ENCODE measurements at regions not wholly inside any gene's neighbourhood (a gene's known extent, or its start where the extent isn't known, plus 50 kb on each side); places are given as distances from the start of the nearest gene placed in this dataset.

DNA sequence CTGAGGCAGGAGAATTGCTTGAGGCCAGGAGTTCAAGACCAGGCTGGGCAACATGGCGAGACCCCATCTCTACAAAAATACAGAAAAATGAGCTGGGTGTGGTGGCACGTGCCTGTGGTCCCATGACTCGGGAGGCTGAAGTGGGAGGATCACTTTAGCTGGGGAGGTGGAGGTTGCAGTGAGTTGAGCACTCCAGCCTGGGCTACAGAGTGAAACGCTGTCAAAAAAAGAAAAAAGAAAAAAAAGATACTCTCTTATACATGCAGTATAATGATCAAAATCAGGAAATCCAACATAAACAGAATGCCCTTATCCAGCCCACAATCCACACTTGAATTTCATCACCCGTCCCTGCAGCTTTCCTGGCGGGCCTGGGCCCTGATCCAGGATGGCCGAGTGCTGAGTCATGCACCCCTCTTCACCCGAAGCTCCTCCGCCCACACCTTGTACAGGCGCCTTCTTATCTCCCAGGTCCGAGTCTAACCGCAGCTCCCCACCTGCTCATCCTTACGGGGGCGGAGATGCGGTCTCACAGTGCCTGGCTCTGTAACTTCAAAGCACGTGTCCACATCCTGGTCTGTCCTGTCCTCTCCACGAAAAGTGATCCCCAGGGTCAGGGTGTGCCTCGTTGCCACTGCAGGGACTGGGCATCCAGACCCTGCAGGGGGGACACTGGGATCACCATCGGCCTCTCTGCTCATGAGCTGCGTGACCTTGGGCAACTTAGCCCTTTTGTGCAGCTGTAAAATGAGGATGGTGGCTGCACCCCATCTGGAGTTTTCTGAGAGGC, 120.2 kb upstream of the SLC45A1 start (continued):
- TF ChIP-seq, protein P1, sequence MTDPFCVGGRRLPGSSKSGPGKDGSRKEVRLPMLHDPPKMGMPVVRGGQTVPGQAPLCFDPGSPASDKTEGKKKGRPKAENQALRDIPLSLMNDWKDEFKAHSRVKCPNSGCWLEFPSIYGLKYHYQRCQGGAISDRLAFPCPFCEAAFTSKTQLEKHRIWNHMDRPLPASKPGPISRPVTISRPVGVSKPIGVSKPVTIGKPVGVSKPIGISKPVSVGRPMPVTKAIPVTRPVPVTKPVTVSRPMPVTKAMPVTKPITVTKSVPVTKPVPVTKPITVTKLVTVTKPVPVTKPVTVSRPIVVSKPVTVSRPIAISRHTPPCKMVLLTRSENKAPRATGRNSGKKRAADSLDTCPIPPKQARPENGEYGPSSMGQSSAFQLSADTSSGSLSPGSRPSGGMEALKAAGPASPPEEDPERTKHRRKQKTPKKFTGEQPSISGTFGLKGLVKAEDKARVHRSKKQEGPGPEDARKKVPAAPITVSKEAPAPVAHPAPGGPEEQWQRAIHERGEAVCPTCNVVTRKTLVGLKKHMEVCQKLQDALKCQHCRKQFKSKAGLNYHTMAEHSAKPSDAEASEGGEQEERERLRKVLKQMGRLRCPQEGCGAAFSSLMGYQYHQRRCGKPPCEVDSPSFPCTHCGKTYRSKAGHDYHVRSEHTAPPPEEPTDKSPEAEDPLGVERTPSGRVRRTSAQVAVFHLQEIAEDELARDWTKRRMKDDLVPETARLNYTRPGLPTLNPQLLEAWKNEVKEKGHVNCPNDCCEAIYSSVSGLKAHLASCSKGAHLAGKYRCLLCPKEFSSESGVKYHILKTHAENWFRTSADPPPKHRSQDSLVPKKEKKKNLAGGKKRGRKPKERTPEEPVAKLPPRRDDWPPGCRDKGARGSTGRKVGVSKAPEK (CRISPR knock-in tag; IDR thresholded peaks at IDR 0.05; ENCODE audit: borderline replicate concordance), result no peak
- TF ChIP-seq ZNF607 (CRISPR knock-in tag; IDR thresholded peaks at IDR 0.05; ENCODE audit: borderline replicate concordance) (no peak), TFE3 (CRISPR knock-in tag; IDR thresholded peaks at IDR 0.05) (peak; percentile 73), HIVEP1 (CRISPR knock-in tag; IDR thresholded peaks at IDR 0.05) (peak; percentile 77; the same call in 1 of the 2 replicates), HINFP (CRISPR knock-in tag; IDR thresholded peaks at IDR 0.05; ENCODE audit: low read depth) (0 out of 2 replicates have a peak, but pooled peaks have one; percentile 33), SRY (CRISPR knock-in tag; IDR thresholded peaks at IDR 0.05) (0 out of 2 replicates have a peak, but pooled peaks have one; percentile 71), ISL2 (CRISPR knock-in tag; IDR thresholded peaks at IDR 0.05) (peak; percentile 58), CAMTA2 (CRISPR knock-in tag; IDR thresholded peaks at IDR 0.05; ENCODE audit: borderline replicate concordance) (peak; percentile 64; the same call in 1 of the 2 replicates), KLF11 (CRISPR knock-in tag; IDR thresholded peaks at IDR 0.05) (peak; percentile 85; the same call in 1 of the 2 replicates), ZNF431 (CRISPR knock-in tag; IDR thresholded peaks at IDR 0.05; ENCODE audit: borderline replicate concordance, low read depth) (no peak), ZBTB38 (CRISPR knock-in tag; IDR thresholded peaks at IDR 0.05) (peak; percentile 89), HMG20B (CRISPR knock-in tag; conservative IDR thresholded peaks at IDR 0.05) (peak; percentile 70; the same call in 1 of the 2 replicates), POGZ (CRISPR knock-in tag; IDR thresholded peaks at IDR 0.05) (peak; percentile 68), FOXA1 (IDR thresholded peaks at IDR 0.05) (no peak), FOXA1 (CRISPR knock-in tag; IDR thresholded peaks at IDR 0.05) (peak; percentile 75), KMT2B (CRISPR knock-in tag; IDR thresholded peaks at IDR 0.05) (0 out of 2 replicates have a peak, but pooled peaks have one; percentile 37), PATZ1 (CRISPR knock-in tag; IDR thresholded peaks at IDR 0.05) (peak; percentile 91), ZNF7 (CRISPR knock-in tag; IDR thresholded peaks at IDR 0.05) (no peak), NR2F2 (IDR thresholded peaks at IDR 0.05; ENCODE audit: borderline replicate concordance, low read depth) (peak; percentile 30; the same call in 1 of the 2 replicates), SALL2 (CRISPR knock-in tag; IDR thresholded peaks at IDR 0.05) (peak; percentile 17; the same call in 1 of the 2 replicates)
- TF ChIP-seq, protein P2, sequence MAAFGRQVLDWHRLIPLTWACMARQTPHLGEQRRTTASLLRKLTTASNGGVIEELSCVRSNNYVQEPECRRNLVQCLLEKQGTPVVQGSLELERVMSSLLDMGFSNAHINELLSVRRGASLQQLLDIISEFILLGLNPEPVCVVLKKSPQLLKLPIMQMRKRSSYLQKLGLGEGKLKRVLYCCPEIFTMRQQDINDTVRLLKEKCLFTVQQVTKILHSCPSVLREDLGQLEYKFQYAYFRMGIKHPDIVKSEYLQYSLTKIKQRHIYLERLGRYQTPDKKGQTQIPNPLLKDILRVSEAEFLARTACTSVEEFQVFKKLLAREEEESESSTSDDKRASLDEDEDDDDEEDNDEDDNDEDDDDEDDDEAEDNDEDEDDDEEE (CRISPR knock-in tag; IDR thresholded peaks at IDR 0.05), result 0 out of 2 replicates have a peak, but pooled peaks have one; percentile 9
